Posterior cingulate gyrus (tissue), 11 donors: ENCODE measurements at regions not wholly inside any gene's neighbourhood (a gene's known extent, or its start where the extent isn't known, plus 50 kb on each side); places are given as distances from the start of the nearest gene placed in this dataset.

Source experiments
- DNase-seq, 10 donors: peaks; one replicate each; pipeline versions ENCODE4 v3.0.0 to v3.0.0-alpha.2; 2020 to 2021; ENCODE audit warnings: mixed read lengths in 3 of 10
- intact Hi-C: fragments of 100-400 bp; cut with DNase I; formaldehyde crosslinking; loops from one replicate; pipeline ENCODE4 v1.15.1; 2023

DNA sequence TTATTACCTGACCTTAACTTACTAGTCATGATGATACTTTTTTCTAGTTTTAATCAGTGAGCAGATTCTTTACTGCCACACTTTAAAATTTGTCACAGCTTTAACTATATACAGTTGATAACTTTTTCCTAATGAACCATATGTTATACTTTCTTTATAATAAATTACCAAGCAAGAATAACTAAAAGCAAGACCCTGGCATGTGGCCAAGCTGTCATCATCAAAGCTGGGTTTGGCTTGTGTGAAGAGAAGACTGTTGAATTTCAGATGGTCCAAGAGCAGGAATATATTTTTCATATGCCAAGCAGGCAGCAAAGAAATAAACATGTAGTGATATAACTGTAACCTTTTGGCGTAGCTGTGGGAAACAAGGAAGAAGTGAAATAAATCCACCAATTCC lies 93.5 kb downstream of the PUS7L start:
- intact Hi-C loops: no loop called here
- peak in 1 of 10 donors; percentile 29 for DNase-seq

DNA sequence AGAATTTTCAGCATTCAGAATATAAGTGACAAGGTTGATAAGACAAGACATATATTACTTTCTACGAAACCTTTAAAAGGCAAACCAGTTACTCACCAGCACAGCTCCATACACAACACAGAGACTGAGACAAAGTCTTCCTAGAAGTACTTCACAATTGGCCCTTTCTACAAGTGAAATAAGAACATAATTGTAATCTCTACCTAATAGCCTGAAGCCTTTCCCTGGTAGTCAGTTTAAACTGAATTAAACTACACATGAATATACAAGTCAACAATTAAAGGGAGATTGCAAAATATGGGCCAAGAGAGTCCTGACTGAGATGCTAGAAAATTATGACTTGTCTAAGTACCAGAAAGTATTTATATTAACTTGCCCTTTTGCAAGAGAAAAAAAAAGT lies 95.9 kb downstream of the PUS7L start:
- no peak for DNase-seq
- intact Hi-C loops: no loop called here

DNA sequence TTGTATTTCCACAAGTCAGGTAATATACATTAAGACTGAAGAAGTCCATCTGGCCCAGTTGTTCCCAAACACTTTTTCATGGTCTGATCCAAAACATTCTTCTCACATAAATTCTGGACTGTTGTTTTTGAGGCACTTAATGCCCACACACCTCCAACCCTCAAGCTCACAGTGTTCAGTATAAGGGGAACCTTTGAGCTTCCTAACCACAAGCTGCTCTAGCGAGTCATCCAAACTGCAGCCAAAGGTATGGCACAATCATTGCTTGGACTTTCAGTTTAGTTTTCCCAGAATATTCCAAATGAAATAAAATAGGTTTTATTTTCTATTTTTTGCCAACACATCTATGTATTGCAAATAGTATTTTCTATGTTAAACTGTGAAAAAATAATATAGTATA lies 103.0 kb downstream of the PUS7L start:
- DNase-seq: no peak
- intact Hi-C loops: no loop called here

DNA sequence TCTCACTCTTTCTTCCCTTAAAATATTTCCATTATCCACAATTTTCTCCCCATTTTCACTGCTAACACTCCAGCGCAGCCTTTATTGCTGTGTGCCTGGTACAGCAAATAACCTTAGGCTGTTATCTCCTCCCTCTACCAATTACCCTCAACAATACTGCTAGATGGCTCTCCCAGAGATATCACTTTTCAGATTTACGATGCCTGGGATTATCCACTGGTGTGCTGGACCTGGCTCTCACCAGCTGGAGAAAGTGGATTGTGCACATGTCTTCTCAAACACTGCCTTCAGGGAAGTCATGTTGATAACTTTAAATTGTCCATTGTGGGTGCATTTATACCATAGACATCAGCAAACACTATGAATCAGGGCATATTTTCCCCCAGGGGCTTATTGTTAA lies 101.9 kb upstream of the ADAMTS20 start:
- DNase-seq: no peak
- intact Hi-C loops: no loop called here

DNA sequence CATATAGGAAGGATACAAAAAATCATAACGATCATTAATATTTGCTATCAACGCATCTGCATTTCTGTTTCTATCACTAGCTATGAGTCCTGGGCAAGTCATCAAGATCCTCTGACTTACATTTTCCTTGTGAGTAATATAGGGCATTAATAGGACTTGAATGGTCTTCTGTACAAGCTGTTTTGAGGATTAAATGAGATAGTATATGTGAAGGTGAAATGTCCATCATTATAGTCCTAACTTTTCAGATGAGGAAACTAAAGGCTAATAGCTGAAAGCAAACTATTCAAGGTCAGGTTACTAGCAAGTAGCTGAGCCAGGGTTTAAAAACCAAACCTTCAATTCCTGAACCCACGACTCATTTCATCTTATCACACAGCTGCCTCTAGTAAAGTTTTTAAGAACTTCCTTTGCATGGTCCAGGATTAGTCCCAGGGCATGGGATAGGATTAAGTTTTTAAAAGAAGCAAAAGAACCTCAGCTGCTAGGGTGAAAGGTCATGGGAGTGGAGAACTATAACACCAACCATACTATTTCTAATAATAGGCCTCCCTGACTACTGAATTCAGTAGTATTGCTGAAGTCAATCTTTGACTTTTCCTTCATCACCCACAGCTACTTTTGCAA lies 101.4 kb upstream of the ADAMTS20 start:
- intact Hi-C loops: no loop called here

DNA sequence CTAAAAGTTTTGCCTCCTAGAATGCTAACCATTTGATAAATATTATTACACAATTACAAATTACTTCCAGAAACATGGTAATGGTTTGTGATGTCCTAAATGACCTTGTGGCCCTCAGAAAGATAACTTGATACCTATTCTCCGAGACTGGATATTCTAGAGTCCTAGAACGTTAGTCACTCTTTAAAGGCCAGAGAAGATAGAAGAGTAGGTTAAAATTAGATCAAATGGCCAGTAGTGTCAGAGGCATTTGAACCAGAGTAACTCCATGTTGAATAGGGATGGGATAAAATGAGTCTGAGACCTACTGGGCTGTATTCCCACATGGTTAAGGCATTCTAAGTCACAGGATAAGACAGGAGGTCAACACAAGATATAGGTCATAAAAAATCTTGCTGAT lies 96.6 kb upstream of the ADAMTS20 start:
- intact Hi-C loops: no loop called here
- no peak for DNase-seq

More for the DNA sequence above, 101.4 kb upstream of the ADAMTS20 start:
- no peak for DNase-seq

DNA sequence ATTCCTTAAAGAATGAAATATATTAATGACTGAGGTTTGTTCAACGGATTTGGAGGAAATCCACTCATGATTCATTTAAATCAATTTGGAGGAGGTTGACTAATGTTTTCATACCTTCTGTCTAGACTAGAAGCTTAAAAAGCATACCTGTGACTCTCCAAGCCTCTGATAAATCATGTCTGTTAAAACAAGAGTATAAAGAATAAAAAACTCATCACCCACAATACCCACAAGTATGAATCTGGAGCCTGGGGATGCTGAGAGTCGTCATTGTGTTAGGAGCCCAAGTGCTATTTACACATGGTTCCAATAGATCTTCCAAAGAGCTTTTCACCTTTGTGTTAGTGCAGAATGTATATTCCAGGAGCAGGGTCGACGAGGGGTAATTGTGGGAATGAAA lies 86.8 kb upstream of the ADAMTS20 start:
- no peak for DNase-seq
- intact Hi-C loops: no loop called here

DNA sequence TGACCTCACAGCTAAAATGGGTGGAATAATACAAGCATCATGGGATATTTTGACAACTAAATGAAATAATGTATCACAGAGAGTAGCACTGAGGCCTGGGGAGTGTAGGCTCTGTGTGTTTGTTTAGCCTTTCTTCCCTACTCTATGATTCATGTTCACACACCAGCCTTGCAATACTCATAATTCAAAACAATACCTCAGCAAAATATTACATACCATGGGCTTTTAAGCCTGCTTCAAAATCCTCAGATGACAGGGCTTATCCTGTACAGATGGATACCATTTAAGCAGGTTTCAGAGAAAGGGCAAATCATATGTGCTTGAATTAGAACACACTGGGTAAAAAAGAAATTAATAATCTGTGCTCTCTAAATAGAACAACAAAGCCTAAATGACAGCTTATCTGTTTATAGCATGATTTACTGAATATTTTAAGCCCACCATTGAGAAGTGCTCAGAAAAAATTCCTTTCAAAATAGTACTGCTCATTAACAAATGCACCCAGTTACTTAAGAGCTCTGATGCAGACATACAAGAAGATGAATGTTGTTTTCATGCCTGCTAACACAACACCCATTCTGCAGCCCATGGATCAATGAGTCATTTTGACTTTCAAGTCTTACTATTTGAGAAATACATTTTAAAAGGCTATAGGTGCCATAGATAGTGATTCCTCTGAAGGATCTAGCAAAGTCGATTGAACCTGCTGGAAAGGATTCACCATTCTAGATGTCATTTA lies 84.9 kb upstream of the ADAMTS20 start:
- DNase-seq: no peak
- intact Hi-C loops: no loop called here

DNA sequence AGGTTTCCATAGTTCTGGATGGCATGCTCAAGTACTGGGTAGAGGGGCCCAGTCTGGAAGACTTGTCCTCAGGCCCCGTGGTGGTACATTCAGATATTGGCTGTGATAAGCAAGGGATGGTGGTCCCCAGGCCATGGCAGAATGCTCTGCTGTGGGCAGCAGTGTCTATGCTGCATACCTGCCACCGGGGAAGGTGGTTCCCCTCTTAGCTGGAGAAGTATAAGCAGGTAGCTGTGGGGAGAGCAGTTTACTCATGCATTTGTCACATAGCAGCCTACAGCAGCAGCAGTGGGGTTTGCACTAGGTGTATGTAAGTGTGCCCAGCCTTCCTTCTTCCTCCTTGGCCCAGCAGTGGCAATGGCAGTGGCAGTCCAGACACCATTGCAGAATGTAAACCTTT lies 69.3 kb upstream of the ADAMTS20 start:
- no peak for DNase-seq
- intact Hi-C loops: no loop called here

DNA sequence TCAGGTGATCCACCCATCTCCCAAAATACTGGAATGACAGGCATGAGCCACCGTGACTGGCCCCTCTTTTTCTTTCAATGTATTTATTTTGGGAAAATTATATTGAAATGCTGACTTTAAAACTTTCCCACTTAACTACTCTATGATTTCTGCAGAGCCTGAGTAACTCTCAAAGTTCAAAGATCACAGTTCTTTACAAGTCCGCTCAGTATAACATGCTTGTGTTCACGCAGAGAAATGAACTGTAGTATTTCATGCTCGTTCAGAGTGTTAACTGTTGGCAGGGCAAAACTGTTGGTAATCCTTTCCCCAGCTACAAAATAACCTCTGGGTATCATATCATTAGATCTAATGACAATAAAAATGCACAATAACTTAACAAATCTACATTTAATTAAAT lies 50.7 kb upstream of the ADAMTS20 start:
- intact Hi-C loops: no loop called here
- DNase-seq: no peak
